ENCODE measurements at regions not wholly inside any gene's neighbourhood (a gene's known extent, or its start where the extent isn't known, plus 50 kb on each side); places are given as distances from the start of the nearest gene placed in this dataset.

DNA sequence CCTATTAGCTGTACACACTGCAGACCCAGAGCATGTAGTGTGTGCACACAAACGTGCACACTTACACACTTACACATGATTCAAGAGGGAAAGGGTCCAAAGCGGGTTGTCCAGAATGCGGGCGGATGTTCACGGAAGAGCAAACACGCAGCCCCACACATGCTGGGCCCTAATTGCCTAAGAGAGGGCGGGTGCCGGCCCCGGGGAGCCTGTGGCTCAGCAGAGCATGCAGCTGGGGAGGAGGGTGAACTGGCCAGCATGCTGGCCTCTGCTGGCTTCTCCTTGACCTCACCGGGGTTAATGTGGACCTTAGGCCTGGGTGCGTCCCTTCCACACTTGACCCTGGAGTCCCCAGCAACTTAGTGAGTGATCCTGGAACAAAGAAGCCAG lies 816.3 kb downstream of the BRD1 start:
- dilution Hi-C loops (cut with HindIII; ENCODE audit: low sequenced_read_pairs, unreplicated experiment): no loop called here
- DNase-seq (no peak), ATAC-seq (ENCODE audit: low read depth) (no peak)
- no peak overlapping the region for H3K27ac ChIP-seq (ENCODE audit: insufficient read depth, low read length)
- H2BK120ac ChIP-seq (ENCODE audit: low read depth, low read length): no peak overlapping the region
- BruUV-seq (replicated peaks): no TSS peak
- ChIA-PET POLR2A (ENCODE audit: unreplicated experiment) (no interaction called here), CTCF (interaction anchor here (0.5 kb wide), 1 partner anchor 19 kb away, joined by 3 read pairs; no protein-coding TSS in a partner anchor)
- H3K18ac ChIP-seq (ENCODE audit: low read depth, low read length): no peak overlapping the region
- H2BK15ac ChIP-seq (ENCODE audit: low read depth, low read length): no peak overlapping the region
- H2AK5ac ChIP-seq (ENCODE audit: low read depth, low read length): no peak overlapping the region
- TF ChIP-seq MXI1 (IDR thresholded peaks at IDR 0.05; ENCODE audit: borderline replicate concordance, low read depth, low read length) (no peak), RFX5 (IDR thresholded peaks at IDR 0.05; ENCODE audit: low read depth, low read length) (no peak), RCOR1 (IDR thresholded peaks at IDR 0.05; ENCODE audit: insufficient replicate concordance, low read length) (no peak), CHD1 (IDR thresholded peaks at IDR 0.05; ENCODE audit: low read depth, low read length) (no peak), SMC3 (IDR thresholded peaks at IDR 0.05; ENCODE audit: low read depth, low read length) (no peak), POLR2A (IDR thresholded peaks at IDR 0.05; ENCODE audit: low read depth, low read length) (no peak), CEBPB (IDR thresholded peaks at IDR 0.05; ENCODE audit: low read depth, low read length) (no peak), FOS (IDR thresholded peaks at IDR 0.05; ENCODE audit: low read depth, low read length) (no peak)
- TF ChIP-seq, protein P1, sequence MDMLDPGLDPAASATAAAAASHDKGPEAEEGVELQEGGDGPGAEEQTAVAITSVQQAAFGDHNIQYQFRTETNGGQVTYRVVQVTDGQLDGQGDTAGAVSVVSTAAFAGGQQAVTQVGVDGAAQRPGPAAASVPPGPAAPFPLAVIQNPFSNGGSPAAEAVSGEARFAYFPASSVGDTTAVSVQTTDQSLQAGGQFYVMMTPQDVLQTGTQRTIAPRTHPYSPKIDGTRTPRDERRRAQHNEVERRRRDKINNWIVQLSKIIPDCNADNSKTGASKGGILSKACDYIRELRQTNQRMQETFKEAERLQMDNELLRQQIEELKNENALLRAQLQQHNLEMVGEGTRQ (IDR thresholded peaks at IDR 0.05; ENCODE audit: low read depth, low read length): no peak
- TF ChIP-seq, protein P2, sequence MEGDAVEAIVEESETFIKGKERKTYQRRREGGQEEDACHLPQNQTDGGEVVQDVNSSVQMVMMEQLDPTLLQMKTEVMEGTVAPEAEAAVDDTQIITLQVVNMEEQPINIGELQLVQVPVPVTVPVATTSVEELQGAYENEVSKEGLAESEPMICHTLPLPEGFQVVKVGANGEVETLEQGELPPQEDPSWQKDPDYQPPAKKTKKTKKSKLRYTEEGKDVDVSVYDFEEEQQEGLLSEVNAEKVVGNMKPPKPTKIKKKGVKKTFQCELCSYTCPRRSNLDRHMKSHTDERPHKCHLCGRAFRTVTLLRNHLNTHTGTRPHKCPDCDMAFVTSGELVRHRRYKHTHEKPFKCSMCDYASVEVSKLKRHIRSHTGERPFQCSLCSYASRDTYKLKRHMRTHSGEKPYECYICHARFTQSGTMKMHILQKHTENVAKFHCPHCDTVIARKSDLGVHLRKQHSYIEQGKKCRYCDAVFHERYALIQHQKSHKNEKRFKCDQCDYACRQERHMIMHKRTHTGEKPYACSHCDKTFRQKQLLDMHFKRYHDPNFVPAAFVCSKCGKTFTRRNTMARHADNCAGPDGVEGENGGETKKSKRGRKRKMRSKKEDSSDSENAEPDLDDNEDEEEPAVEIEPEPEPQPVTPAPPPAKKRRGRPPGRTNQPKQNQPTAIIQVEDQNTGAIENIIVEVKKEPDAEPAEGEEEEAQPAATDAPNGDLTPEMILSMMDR (conservative IDR thresholded peaks at IDR 0.05; ENCODE audit: low read depth, low read length): no peak
- 74% methylated on average over 3 of the region's 11 CpGs; no CpG with 5 or more reads in 1 of the 2 experiments for WGBS, 2 experiments (ENCODE audit: extremely low coverage in 2 of 2, insufficient read length in 1 of 2)
- H3K4me3 ChIP-seq (ENCODE audit: insufficient read depth, low read depth, low read length): no peak overlapping the region
- H3K79me1 ChIP-seq (ENCODE audit: low read depth in 1 of 2, low read length in 2 of 2): no peaks in the 10 kb centered on the region
- no peaks in the 10 kb centered on the region for H4K20me1 ChIP-seq (ENCODE audit: insufficient read depth, low read length)
- H4K5ac ChIP-seq (ENCODE audit: low read depth, low read length): no peak overlapping the region
- no peak overlapping the region for H3K4ac ChIP-seq (ENCODE audit: low read depth, low read length)
- H2AFZ ChIP-seq (replicated peaks; ENCODE audit: low read length, poor library complexity): no peak overlapping the region
- H3K9ac ChIP-seq (ENCODE audit: low read depth, low read length): no peak overlapping the region
- H3K27me3 ChIP-seq (ENCODE audit: control insufficient read depth, insufficient read depth, low read length): no peaks in the 10 kb centered on the region
- intact Hi-C loops (cut with micrococcal nuclease): no loop called here
- no peak overlapping the region for H3K14ac ChIP-seq (replicated peaks; ENCODE audit: low read depth, low read length)
- no peak overlapping the region for H2BK20ac ChIP-seq (ENCODE audit: low read depth, low read length)
- no peak overlapping the region for H3K23ac ChIP-seq (ENCODE audit: low read depth, low read length)
- in situ Hi-C loops (cut with MboI; ENCODE audit: low sequenced_read_pairs): no loop called here
- no peaks in the 10 kb centered on the region for H3K4me1 ChIP-seq (ENCODE audit: control insufficient read depth, insufficient read depth, low read length)
- no peak overlapping the region for H4K8ac ChIP-seq (ENCODE audit: low read depth in 2 of 2, low read length in 2 of 2)
- H2BK5ac ChIP-seq (ENCODE audit: low read depth, low read length, poor library complexity, severe bottlenecking): no peak overlapping the region
- no peaks in the 10 kb centered on the region for H3K9me1 ChIP-seq (ENCODE audit: insufficient read depth, low read length)
- no peak overlapping the region for H2AK9ac ChIP-seq (replicated peaks; ENCODE audit: low read depth, low read length, poor library complexity)
- peaks cover 59% of the 10 kb centered on the region for H3K9me3 ChIP-seq (ENCODE audit: control insufficient read depth, insufficient read depth, low read length)
- H3K4me2 ChIP-seq (ENCODE audit: low read depth, low read length): no peak overlapping the region
- no peak overlapping the region for H3K56ac ChIP-seq (ENCODE audit: extremely low read depth, insufficient read depth, low read length)
- H3K36me3 ChIP-seq (ENCODE audit: control insufficient read depth, insufficient read depth, low read length): no peaks in the 10 kb centered on the region
- H4K91ac ChIP-seq (ENCODE audit: insufficient read depth, low read depth, low read length): no peak overlapping the region

Measured in IMR-90 (cell line).